ENCODE measurements at regions not wholly inside any gene's neighbourhood (a gene's known extent, or its start where the extent isn't known, plus 50 kb on each side); places are given as distances from the start of the nearest gene placed in this dataset.

DNA sequence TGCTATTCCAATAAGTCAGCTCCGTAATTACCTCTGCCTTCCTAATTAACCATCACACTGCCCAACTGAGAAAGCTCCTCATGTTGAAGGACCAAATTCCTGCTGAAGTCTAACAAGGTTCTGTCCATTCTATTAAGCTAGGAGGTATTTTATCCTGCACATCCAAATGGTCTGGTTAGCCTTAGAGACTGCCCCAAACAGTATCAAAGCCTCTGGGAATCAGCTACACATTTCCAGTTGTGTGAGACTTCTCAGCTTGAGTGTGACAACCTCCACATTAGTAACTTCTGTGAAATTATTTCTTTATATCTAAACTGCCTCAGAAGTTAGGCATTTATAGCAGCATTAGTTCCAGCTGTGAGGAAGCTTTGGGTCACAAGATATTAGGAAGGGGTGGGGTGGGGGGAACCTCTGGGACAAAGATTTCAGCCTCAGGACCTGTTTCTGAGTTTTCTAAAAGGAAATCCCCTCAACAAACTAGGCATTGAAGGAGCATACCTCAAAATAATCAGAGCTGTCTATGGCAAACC is 150.5 kb upstream of the DUSP10 start:
- DNase-seq: no peak
- Histone ChIP-seq H3K27me3 (no peaks in the 10 kb centered on the region), H3K27ac (no peak overlapping the region), H3K9me3 (no peaks in the 10 kb centered on the region), H3K4me3 (no peak overlapping the region), H3K4me1 (peaks cover 0 to 1% (median under 1%) of the 10 kb centered on the region in 4 donors), H3K36me3 (no peaks in the 10 kb centered on the region)
- WGBS, 2 donors: 75 to 88% methylated on average over 1 of the region's 1 CpG
- intact Hi-C loops (cut with DNase I): no loop called here
- TF ChIP-seq, protein P1, sequence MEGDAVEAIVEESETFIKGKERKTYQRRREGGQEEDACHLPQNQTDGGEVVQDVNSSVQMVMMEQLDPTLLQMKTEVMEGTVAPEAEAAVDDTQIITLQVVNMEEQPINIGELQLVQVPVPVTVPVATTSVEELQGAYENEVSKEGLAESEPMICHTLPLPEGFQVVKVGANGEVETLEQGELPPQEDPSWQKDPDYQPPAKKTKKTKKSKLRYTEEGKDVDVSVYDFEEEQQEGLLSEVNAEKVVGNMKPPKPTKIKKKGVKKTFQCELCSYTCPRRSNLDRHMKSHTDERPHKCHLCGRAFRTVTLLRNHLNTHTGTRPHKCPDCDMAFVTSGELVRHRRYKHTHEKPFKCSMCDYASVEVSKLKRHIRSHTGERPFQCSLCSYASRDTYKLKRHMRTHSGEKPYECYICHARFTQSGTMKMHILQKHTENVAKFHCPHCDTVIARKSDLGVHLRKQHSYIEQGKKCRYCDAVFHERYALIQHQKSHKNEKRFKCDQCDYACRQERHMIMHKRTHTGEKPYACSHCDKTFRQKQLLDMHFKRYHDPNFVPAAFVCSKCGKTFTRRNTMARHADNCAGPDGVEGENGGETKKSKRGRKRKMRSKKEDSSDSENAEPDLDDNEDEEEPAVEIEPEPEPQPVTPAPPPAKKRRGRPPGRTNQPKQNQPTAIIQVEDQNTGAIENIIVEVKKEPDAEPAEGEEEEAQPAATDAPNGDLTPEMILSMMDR (IDR thresholded peaks at IDR 0.05): no peak
- TF ChIP-seq EP300 (IDR thresholded peaks at IDR 0.05) (no peak), POLR2A (IDR thresholded peaks at IDR 0.05) (no peak), POLR2AphosphoS5 (IDR thresholded peaks at IDR 0.05) (no peak)

DNA sequence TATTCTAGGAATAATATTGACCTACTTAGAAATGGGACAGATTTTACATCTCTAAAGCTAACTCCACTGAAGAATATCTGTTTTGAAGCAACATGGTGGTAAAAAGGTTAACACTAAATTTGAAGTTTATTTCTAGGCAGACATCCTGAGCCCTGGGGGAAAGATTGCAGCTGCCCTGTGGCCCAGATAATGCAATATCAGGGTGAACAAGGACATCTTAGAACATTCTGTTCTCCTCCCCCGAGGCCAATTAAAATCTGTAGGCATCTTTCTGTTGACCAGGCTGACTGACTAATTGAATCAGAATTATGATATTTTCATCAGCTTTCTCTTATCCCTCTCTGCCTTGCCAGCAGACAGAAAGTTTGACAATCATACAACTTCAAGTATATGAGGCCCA is 149.8 kb upstream of the DUSP10 start:
- intact Hi-C loops (cut with DNase I): no loop called here
- WGBS, 2 donors: 81 to 86% methylated on average over 1 of the region's 1 CpG
- Histone ChIP-seq H3K36me3 (no peaks in the 10 kb centered on the region), H3K4me3 (no peak overlapping the region), H3K4me1 (peaks cover 0 to 8% (median 7%) of the 10 kb centered on the region in 4 donors), H3K9me3 (no peaks in the 10 kb centered on the region), H3K27ac (no peak overlapping the region), H3K27me3 (no peaks in the 10 kb centered on the region)
- TF ChIP-seq, protein P1 (IDR thresholded peaks at IDR 0.05): no peak
- TF ChIP-seq EP300 (IDR thresholded peaks at IDR 0.05) (peak in 1 of 4 donors; percentile 49), POLR2A (IDR thresholded peaks at IDR 0.05) (no peak), POLR2AphosphoS5 (IDR thresholded peaks at IDR 0.05) (peak in 2 of 4 donors; percentile 48 to 63)
- DNase-seq: no peak

DNA sequence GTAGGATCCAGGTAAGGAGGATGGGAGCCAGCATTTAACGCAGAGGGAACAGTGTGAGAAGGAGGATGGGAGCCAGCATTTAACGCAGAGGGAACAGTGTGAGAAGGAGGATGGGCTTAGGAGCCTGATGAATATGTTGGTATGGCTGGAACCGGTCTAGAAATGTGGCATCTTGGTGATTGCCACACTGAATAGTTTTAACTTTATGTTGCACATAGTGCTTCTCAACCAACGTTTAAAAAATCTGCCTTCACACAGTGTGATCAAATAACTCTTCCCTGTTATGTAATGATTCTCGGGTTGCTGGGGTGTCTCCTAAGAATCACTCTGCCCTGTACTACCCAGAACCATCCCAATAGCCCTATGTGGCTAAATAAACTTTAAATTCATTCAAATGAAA is 146.9 kb upstream of the DUSP10 start:
- intact Hi-C loops (cut with DNase I): no loop called here
- H3K27ac ChIP-seq: no peak overlapping the region
- 79 to 88% methylated on average over 5 of the region's 5 CpGs for WGBS, 2 donors

DNA sequence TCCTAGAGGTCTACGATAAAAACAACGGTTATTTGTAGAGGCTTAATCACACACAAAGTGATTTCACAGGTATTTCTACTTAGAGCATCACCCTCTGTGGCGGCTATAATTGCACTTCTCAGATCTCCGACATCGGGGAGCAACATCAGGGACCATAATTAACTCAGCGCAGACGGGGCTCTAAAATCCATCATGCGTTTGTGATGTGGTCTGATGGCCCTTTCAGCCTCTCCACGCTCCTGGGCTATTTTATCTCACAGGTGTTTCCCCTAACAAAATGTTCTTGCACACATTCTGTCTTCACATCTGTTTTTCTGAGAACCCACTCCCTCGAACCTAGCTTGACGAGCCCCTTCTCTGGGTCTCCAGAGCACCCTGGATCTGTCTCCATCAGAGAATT is 146.3 kb upstream of the DUSP10 start:
- Histone ChIP-seq H3K27me3 (no peaks in the 10 kb centered on the region), H3K27ac (no peak overlapping the region), H3K4me3 (no peak overlapping the region), H3K36me3 (no peaks in the 10 kb centered on the region), H3K4me1 (peaks cover 0 to 14% (median 9%) of the 10 kb centered on the region in 4 donors), H3K9me3 (no peaks in the 10 kb centered on the region)
- WGBS, 2 donors: 67 to 85% methylated on average over 11 of the region's 11 CpGs
- intact Hi-C loops (cut with DNase I): no loop called here
- TF ChIP-seq EP300 (IDR thresholded peaks at IDR 0.05) (no peak), POLR2AphosphoS5 (IDR thresholded peaks at IDR 0.05) (no peak), POLR2A (IDR thresholded peaks at IDR 0.05) (no peak)
- TF ChIP-seq, protein P1 (IDR thresholded peaks at IDR 0.05): no peak
- DNase-seq: no peak

More for the DNA sequence above, 146.9 kb upstream of the DUSP10 start:
- Histone ChIP-seq H3K4me3 (no peak overlapping the region), H3K4me1 (peaks cover 0 to 14% (median 9%) of the 10 kb centered on the region in 4 donors), H3K9me3 (no peaks in the 10 kb centered on the region), H3K27me3 (no peaks in the 10 kb centered on the region), H3K36me3 (no peaks in the 10 kb centered on the region)
- no peak for DNase-seq
- no peak for TF ChIP-seq POLR2A (IDR thresholded peaks at IDR 0.05)
- no peak for TF ChIP-seq POLR2AphosphoS5 (IDR thresholded peaks at IDR 0.05)

DNA sequence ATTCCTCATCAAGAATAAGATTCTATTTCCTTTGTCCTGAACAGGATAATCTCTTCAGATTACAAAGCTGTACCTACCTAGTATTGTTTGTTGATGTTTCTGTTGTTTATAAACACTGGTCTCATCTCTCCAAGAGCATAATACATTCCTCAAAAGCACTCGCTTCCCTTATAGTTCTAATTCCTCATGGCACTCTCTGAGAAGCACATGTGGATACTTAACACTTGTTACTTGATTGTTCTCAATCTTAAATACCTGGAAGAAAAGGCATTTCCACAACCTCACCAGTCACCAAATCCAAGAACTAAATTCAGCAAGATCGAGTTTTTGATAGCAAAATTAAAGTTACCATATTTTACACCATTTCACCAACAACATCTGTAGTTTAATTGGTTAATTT is 145.9 kb upstream of the DUSP10 start:
- H3K27me3 ChIP-seq: no peaks in the 10 kb centered on the region
- WGBS, 2 donors: 77 to 88% methylated on average over 2 of the region's 2 CpGs
- peaks cover 0 to 14% (median 9%) of the 10 kb centered on the region in 4 donors for H3K4me1 ChIP-seq
- H3K9me3 ChIP-seq: no peaks in the 10 kb centered on the region
- TF ChIP-seq POLR2AphosphoS5 (IDR thresholded peaks at IDR 0.05) (no peak), EP300 (IDR thresholded peaks at IDR 0.05) (no peak)
- TF ChIP-seq, protein P1 (IDR thresholded peaks at IDR 0.05): no peak
- intact Hi-C loops (cut with DNase I): no loop called here
- no peak overlapping the region for H3K4me3 ChIP-seq
- no peak overlapping the region for H3K27ac ChIP-seq
- H3K36me3 ChIP-seq: no peaks in the 10 kb centered on the region
- no peak for DNase-seq

All from sigmoid colon (tissue), 6 donors.